GM13977 (cell line): ENCODE measurements at regions not wholly inside any gene's neighbourhood (a gene's known extent, or its start where the extent isn't known, plus 50 kb on each side); places are given as distances from the start of the nearest gene placed in this dataset.

Experiments
- DNase-seq: peaks from one replicate; pipeline ENCODE4 v3.0.0; 2012; ENCODE audit warnings: low spot score
- in situ Hi-C: fragments of 300-500 bp; cut with MboI; formaldehyde crosslinking; loops from one replicate; pipeline ENCODE4 v1.12.0; 2022; ENCODE audit warnings: low sequenced_read_pairs, low pct_unique_long_range_greater_than_20kb, mixed read lengths, inconsistent platforms; ENCODE audit not compliant: unreplicated experiment
- TF ChIP-seq, protein P1 (sequence below): IDR thresholded peaks from 2 replicates; pipeline ENCODE4 v1.5.1; 2012; ENCODE audit warnings: mild to moderate bottlenecking, control low read depth; ENCODE audit not compliant: insufficient read depth; ENCODE audit errors: extremely low read depth, missing control alignments

DNA sequence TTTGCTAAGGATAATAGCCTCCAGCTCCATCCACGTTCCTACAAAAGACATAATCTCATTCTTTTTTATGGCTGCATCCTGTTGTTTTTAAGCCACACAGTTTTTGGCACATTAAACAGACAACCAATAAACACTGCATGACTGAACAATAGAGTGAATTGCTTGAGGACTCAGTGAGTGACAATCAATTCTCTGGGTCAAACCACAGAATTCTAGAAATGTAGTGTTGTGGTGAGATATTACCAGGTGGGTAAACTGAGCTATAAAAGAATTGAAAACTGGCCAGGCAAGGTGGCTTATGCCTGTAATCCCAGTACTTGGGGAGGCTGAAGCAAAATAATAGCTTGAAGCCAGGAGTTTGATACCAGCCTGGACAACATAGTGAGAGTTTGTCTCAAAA, 154.7 kb upstream of the CADPS start:
- in situ Hi-C loops = no loop called here
- TF ChIP-seq, protein P1, sequence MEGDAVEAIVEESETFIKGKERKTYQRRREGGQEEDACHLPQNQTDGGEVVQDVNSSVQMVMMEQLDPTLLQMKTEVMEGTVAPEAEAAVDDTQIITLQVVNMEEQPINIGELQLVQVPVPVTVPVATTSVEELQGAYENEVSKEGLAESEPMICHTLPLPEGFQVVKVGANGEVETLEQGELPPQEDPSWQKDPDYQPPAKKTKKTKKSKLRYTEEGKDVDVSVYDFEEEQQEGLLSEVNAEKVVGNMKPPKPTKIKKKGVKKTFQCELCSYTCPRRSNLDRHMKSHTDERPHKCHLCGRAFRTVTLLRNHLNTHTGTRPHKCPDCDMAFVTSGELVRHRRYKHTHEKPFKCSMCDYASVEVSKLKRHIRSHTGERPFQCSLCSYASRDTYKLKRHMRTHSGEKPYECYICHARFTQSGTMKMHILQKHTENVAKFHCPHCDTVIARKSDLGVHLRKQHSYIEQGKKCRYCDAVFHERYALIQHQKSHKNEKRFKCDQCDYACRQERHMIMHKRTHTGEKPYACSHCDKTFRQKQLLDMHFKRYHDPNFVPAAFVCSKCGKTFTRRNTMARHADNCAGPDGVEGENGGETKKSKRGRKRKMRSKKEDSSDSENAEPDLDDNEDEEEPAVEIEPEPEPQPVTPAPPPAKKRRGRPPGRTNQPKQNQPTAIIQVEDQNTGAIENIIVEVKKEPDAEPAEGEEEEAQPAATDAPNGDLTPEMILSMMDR = no peak
- DNase-seq = no peak

DNA sequence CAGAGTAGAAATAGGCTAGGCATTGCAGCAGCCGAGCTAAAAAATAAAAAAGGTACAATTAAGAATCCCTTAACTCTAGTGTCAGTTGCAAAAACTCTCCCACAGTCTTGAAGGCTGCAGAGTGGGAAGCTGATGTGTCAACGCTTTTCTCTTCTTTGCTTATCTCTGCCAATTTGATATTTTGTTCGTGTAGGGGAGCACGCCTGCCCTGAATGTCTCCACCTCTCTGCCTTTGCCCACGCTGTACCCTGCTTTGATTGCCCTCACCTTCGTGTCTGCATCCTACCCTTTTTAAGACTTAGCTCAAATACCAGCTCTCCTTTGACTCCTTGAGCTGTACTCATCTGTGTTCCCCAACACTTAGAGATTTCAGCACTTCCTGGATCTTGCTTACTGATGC, 155.4 kb upstream of the CADPS start:
- TF ChIP-seq, protein P1 = no peak
- in situ Hi-C loops = no loop called here
- no peak for DNase-seq

DNA sequence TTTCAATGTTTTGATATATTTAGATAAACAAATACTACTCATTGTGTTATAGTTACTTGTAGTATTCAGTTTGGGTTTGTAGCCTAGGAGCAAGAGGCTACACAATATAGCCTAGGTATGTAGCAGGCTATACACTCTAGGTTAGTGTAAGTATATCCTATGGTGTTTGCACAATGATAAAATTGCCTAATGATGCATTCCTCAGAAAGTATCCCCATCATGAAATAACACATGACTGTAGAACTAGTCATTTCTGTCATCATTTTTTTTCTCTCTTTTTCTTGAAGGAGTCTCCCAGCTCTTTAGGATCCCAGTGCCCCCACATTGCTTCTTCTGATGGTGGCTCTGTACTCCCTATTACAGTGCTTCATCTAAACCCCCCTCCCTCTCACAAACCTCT, 157.7 kb upstream of the CADPS start:
- DNase-seq = no peak
- in situ Hi-C loops = no loop called here
- TF ChIP-seq, protein P1 = no peak

DNA sequence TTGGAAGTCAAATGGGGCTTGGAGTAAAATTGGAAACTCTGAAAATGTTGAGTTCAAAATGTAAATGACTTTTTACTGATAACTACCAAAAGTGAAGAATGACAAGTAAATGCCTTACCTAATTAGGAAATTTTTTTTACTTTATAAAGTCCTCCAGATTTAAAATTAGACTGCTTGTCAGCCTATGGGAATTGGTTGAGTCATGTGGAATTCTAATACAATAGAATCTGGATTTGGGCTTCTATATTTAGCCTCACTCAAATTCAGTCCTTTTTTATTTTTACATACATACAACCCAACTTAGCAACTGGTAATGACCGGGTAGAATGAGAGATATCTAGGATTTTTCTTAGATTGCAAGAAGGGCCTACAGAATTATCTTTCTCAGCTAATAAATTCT, 158.9 kb upstream of the CADPS start:
- TF ChIP-seq, protein P1 = no peak
- DNase-seq = no peak
- in situ Hi-C loops = no loop called here

DNA sequence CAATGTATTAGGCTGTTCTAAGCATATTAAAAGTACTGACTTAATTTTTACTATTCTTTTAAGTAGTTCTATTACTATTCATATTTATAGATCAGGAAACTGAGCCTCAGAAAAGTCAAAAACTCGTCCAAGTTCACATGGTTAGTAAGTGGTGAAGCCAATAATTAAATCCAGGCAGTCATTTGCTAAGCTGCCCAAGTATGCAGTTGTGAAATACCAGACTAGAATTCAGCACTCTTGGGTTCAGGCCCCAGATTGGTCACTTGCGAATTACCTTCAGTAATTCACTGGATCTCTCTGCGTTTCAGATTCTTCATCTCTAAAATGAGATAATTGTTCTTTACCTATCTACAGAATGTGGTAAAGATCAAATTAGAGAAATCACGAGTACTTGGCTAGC, 161.9 kb upstream of the CADPS start:
- in situ Hi-C loops = no loop called here
- TF ChIP-seq, protein P1 = no peak
- DNase-seq = no peak

DNA sequence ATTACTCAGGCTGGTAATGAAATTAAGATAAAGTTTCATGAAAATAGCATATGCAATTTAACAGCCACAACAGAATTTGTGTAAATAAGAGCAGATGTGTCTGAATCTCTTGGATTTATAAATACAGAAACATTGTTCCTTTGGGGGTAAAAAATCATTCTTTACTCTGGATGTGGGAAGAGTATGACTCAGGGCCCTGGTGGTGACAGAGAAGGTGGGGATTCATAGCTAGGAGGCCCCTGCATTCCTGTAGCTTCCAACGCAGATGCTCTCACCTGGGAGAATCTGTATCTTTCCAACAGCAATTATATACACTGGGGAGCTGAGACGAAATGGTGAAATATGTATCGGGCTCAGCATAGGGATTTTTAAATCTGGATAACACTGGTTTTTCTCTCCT, 167.6 kb upstream of the CADPS start:
- TF ChIP-seq, protein P1 = no peak
- in situ Hi-C loops = no loop called here
- no peak for DNase-seq

DNA sequence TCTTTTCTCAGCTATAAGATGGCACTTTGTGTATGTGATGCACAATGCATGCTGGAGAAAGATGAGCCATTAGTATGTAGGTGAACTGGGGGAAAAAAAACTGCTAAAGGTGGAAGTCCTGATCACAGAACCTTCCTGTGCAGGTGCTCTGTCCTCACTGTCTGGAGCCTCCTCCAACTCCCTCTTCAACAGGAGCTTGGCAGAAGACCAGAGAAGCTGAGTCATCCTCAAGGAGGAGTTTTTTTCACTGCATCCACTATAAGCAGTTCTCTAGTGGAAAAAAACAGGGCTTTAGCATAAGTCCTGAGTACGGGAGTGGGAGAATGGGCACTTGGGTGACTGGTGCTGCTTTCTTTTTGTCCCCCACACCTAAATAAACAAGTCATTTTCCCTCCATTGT, 168.4 kb upstream of the CADPS start:
- DNase-seq = no peak
- in situ Hi-C loops = no loop called here
- TF ChIP-seq, protein P1 = no peak
